ENCODE measurements at regions not wholly inside any gene's neighbourhood (a gene's known extent, or its start where the extent isn't known, plus 50 kb on each side); places are given as distances from the start of the nearest gene placed in this dataset.

DNA sequence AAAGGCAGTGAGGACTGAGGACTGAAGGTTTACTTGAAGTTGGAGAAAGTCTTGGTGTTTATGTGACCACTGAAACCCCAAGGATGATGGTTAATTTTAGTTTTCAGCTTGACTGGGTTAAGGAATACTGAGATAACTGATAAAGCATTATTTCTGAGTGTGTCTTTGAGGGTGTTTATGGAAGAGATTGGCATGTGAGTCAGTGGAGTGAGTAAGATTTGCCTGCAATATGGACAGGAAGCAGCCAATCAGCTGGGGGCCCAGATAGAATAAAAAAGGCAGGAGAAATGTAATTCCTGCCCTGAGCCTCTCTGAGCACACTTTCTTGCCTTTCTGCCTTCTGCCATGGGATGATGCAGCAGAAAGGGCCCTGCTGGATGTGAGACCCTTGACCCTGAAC is 92.4 kb downstream of the KBTBD8 start:
- TF ChIP-seq, protein P1, sequence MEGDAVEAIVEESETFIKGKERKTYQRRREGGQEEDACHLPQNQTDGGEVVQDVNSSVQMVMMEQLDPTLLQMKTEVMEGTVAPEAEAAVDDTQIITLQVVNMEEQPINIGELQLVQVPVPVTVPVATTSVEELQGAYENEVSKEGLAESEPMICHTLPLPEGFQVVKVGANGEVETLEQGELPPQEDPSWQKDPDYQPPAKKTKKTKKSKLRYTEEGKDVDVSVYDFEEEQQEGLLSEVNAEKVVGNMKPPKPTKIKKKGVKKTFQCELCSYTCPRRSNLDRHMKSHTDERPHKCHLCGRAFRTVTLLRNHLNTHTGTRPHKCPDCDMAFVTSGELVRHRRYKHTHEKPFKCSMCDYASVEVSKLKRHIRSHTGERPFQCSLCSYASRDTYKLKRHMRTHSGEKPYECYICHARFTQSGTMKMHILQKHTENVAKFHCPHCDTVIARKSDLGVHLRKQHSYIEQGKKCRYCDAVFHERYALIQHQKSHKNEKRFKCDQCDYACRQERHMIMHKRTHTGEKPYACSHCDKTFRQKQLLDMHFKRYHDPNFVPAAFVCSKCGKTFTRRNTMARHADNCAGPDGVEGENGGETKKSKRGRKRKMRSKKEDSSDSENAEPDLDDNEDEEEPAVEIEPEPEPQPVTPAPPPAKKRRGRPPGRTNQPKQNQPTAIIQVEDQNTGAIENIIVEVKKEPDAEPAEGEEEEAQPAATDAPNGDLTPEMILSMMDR (IDR thresholded peaks at IDR 0.05; ENCODE audit: poor library complexity, severe bottlenecking): no peak
- TF ChIP-seq EZH2 (IDR thresholded peaks at IDR 0.05; ENCODE audit: borderline replicate concordance, insufficient read depth, low read length, poor library complexity, severe bottlenecking) (no peak), SMC3 (conservative IDR thresholded peaks at IDR 0.05; ENCODE audit: poor library complexity) (no peak), POLR2AphosphoS5 (IDR thresholded peaks at IDR 0.05) (no peak)

Data from neural cell (in vitro differentiated cells).